Right cardiac atrium (tissue), 5 donors: ENCODE measurements at regions not wholly inside any gene's neighbourhood (a gene's known extent, or its start where the extent isn't known, plus 50 kb on each side); places are given as distances from the start of the nearest gene placed in this dataset.

Source experiments
- ATAC-seq, 2 donors: fragments of 200-7000 bp; cut with Tn5 transposase; one replicate each; pipeline versions ENCODE4 v1.8.0 to v1.9.1; 2020; ENCODE audit warnings: moderate library complexity in 2 of 2, mild to moderate bottlenecking in 1 of 2
- DNase-seq, 3 donors: peaks; one replicate each; pipeline ENCODE4 v3.0.0-alpha.2; 2020
- H3K27ac ChIP-seq: one replicate; pipeline ENCODE4 v1.5.1; 2013; ENCODE audit warnings: mild to moderate bottlenecking, low read length, control low read depth, moderate library complexity
- H3K27me3 ChIP-seq: one replicate; pipeline ENCODE4 v1.6.1; 2013; ENCODE audit not compliant: control insufficient read depth, insufficient read depth
- H3K4me1 ChIP-seq: one replicate; pipeline ENCODE4 v1.6.1; 2013; ENCODE audit warnings: low read length; ENCODE audit not compliant: control insufficient read depth, insufficient read depth
- H3K4me3 ChIP-seq: one replicate; pipeline ENCODE4 v1.5.1; 2013; ENCODE audit warnings: low read length, control low read depth
- H3K9me3 ChIP-seq: one replicate; pipeline ENCODE4 v1.6.1; 2013; ENCODE audit warnings: low read length; ENCODE audit not compliant: control insufficient read depth
- WGBS: extraction: QIAGEN DNeasy Blood & Tissue Kit; methylation state at CpG from one replicate; pipeline ENCODE4 v1.1.7; 2013; 5-methylcytosine and 5-hydroxymethylcytosine counted together
- intact Hi-C, 4 donors: fragments of 100-400 bp; cut with DNase I; formaldehyde crosslinking; loops; one replicate each; pipeline versions ENCODE4 v1.11.0 to v1.14.0; 2022 to 2023
- donor health status: healthy with polysubstance abuse.
- donor health status: DM: no; HTN: yes; CAD: no.
- donor health status: DM: no; HTN: no; CAD: no.
- donor health status: DM: no; HTN: yes; CAD: no; lungs with severe emphysema.
- donor health status: DM: yes; HTN: yes; CAD: no.

DNA sequence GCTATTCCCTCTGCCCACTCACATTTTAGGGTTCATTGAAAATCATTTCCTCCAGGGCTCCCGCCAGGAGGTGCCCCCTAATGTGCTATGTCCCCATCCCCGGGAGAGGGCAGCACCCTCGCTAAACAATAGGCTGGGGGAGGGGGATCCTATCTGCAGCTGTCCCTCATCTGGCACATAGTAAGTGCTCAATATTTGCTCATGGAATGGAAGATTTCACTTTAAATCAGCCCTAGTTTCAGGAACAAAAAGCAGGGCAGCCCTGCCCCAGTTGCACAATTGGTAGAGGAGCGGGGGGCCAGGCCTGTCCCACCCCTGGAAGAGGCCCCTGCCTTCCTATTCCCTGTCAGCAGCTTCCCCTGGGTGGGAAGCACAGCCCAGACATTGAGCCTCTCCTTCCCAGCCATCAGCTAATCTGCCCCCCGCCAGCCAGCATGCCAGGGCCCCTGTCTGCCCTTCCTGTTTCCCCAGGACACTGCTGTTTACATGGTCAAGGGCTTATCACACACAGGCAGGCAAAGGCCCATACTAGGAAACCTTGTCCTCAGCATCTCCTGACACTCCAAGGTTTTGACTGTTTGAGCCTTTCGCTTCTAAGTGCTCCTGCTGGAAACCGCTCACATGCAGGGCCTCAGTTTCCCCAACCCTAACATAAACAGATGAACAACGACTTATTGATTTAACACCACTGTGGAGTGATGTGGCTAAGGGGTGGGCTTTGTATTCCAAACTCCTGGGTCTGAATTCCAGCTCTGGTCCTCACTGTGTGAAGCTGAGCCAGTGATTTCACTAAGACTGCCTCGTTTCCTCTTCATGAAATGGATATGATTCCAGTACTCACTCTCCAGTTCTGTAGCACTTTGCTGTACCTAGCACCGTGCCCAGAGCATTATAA, 130.7 kb upstream of the ZMIZ1 start:
- Histone ChIP-seq H3K4me1 (peaks cover 5% of the 10 kb centered on the region), H3K9me3 (no peaks in the 10 kb centered on the region), H3K4me3 (no peak overlapping the region), H3K27ac (no peak overlapping the region), H3K27me3 (no peaks in the 10 kb centered on the region)
- peak; percentile 40 to 41 for ATAC-seq
- WGBS = 62% methylated on average over 10 of the region's 10 CpGs
- intact Hi-C loops = no loop called here
- DNase-seq = peak in 1 of 3 donors; percentile 45

DNA sequence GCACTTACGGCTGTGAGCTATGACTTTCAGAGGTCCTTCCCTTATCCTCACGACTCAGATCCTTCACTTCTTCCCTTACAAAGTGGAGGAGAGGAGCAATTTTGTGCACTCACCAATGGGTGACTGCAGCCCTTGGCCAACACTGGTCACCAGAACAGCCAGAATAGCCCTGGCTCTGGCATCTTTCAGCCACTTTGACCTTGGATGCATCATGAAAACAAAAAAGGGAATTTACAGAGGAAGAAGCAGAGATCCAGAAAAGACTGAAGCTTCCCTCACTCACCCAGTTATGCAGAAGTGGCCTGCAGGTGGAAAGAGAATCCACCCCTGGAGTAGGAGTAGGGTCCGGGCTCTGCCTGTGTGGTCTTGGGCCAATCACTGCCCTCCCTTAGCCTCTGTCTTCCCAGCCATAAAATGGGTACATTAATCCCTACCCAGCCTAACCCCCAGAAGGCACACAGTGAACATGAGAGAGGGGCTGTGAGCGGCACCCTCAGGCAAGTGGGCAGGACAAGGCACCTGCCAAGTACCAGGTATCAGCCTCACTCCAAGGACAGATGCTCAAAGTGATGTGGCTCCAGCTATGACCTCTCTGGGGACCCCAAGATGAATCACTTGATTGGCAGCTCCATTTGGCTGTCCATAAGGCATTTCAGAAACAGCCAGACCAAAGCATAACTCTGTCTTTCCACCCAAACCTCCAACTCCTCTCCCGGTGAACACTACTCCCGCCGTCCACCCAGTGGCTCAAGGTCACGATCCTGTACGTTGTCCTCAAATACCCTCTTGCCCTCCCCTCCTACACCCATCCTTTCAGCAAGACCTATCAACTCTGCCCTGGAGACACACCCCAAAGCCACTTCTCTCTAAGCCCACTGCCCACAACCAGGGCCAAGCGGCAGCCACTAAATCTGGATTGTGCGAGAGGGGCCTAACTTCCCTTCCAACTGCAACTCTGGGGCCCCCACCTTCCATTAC, 129.8 kb upstream of the ZMIZ1 start:
- DNase-seq (no peak), ATAC-seq (no peak)
- intact Hi-C loops = no loop called here
- Histone ChIP-seq H3K27ac (no peak overlapping the region), H3K4me1 (peaks cover 4% of the 10 kb centered on the region), H3K4me3 (no peak overlapping the region), H3K9me3 (no peaks in the 10 kb centered on the region), H3K27me3 (no peaks in the 10 kb centered on the region)
- WGBS = 93% methylated on average over 11 of the region's 11 CpGs

DNA sequence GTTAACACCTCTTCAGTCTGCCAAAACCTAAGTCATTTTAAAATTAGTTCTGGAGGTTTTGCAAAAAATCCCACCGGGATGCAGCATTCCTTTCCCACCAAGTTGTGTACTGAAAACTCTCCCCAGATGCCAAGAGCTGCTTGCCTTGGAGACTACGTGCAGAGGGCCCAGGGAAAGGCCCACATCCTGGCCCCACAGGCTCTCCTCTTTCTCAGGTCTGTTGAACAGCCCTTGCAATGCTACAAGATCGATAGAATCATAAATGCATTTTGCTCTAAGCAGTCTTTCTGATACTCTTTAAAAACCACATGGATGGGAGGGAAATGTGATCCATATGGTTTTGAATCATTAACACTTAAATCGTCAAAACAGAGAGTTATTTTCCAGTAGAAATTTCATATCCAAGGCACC, 126.7 kb upstream of the ZMIZ1 start:
- Histone ChIP-seq H3K4me3 (no peak overlapping the region), H3K27ac (no peak overlapping the region), H3K4me1 (peaks cover 2% of the 10 kb centered on the region), H3K27me3 (no peaks in the 10 kb centered on the region), H3K9me3 (no peaks in the 10 kb centered on the region)
- intact Hi-C loops = no loop called here
- WGBS = 57% methylated on average over 4 of the region's 4 CpGs
- ATAC-seq (no peak), DNase-seq (peak in 1 of 3 donors; percentile 29)

DNA sequence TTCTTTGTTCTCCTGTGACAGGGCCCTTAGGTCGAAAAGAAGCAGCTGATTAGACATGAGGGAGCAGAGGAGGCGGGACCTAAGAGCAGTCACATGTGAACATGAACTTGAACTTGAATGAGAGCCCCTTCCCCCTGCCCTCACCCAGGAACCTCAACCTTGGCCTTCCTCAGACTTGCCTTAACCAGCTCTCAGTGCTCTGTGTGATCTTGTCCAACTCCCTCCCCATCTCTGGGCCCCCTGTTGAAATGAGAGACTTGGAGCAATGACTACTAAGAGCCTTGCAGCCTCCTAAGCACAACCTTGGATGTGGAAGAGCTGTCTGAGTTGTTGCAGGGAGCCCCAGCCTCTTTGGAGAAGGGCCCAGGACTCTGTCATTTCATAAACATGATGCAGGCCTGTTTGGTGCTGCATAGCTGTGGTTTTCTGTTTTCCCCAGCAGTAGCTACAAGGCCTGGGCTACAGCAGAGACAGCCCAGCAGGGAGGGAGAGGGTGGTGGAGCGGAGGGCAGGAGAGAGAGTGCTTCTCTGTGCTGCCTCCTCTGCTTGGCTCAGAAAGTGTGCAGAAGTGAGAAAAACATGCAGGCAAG, 123.9 kb upstream of the ZMIZ1 start:
- intact Hi-C loops = no loop called here
- 46% methylated on average over 3 of the region's 3 CpGs for WGBS
- Histone ChIP-seq H3K27ac (peak overlapping the region; percentile 11), H3K9me3 (no peaks in the 10 kb centered on the region), H3K27me3 (no peaks in the 10 kb centered on the region), H3K4me3 (no peak overlapping the region), H3K4me1 (peaks cover 2% of the 10 kb centered on the region)
- peak; percentile 54 to 82 (median 78) for DNase-seq
- ATAC-seq = peak; percentile 76 to 92

DNA sequence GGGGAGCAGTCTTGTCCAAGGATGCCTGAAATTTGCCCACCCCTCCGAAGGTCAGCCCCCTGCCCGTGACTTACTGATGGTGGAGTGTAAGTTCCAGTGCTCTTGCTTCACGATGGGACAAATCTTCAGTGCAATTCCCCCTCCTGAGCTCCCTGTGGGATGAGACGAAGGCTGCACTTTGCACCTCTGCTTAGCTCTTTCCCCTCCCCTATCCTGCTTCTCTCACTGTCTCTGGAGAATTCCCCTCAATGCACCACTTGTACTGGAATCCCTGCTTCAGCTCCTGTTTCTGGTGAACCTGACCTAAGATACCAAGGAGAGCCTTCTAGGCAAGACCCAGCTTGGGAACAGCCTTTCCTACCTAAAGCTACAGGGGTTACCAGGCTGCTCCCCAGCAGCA, 122.9 kb upstream of the ZMIZ1 start:
- Histone ChIP-seq H3K27ac (no peak overlapping the region), H3K4me1 (peaks cover 2% of the 10 kb centered on the region), H3K9me3 (no peaks in the 10 kb centered on the region), H3K4me3 (no peak overlapping the region), H3K27me3 (no peaks in the 10 kb centered on the region)
- ATAC-seq (no peak), DNase-seq (peak in 1 of 3 donors; percentile 20)
- intact Hi-C loops = no loop called here
- 84% methylated on average over 4 of the region's 4 CpGs for WGBS

DNA sequence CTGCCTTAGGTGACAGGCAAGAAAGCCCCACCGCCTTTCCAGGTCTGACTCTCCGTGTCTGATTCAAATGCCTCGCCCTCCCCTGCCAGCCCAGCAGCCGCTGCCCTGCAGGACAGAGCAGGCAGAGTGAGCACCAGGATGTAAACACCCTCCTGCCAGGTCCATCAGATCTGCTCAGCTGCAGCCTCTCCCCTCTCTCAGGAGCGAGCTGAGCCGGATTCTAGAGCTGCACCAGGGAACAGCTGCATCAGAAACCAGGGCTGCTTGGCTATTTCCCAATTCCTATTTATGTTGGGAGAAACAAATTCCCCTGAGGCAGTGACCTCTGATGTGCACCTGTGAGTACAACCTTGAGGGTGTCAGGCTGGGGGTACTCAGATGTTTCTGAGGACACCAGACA, 121.5 kb upstream of the ZMIZ1 start:
- Histone ChIP-seq H3K27ac (no peak overlapping the region), H3K27me3 (no peaks in the 10 kb centered on the region), H3K4me1 (peaks cover 5% of the 10 kb centered on the region), H3K9me3 (no peaks in the 10 kb centered on the region), H3K4me3 (no peak overlapping the region)
- 96% methylated on average over 6 of the region's 6 CpGs for WGBS
- ATAC-seq (no peak), DNase-seq (peak in 2 of 3 donors; percentile 31 to 37)
- intact Hi-C loops = no loop called here

DNA sequence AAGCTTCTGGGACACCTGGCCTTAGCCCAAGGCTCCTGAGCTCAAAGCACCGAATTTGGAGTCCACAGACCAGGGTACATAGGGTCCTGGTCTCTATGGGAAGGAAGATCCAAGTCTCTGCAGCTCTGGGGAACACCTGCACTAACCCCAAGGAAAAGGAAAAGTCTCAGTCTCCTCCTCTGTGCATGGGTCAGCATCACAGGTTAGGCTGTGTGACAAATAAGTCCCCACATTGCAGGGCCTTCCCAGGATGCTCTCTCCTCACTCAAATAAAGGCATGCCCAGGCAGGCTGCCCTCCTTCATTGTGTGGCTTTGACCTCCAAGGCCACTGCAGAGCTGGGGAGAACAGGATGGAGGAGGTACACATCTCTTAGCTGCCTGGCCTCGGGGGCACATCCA, 121.0 kb upstream of the ZMIZ1 start:
- no peak overlapping the region for H3K27ac ChIP-seq
- no peaks in the 10 kb centered on the region for H3K9me3 ChIP-seq
- WGBS = 86% methylated on average over 2 of the region's 2 CpGs
- intact Hi-C loops = no loop called here
- no peak overlapping the region for H3K4me3 ChIP-seq
- H3K27me3 ChIP-seq = no peaks in the 10 kb centered on the region
- DNase-seq (no peak), ATAC-seq (no peak)
- peaks cover 5% of the 10 kb centered on the region for H3K4me1 ChIP-seq

DNA sequence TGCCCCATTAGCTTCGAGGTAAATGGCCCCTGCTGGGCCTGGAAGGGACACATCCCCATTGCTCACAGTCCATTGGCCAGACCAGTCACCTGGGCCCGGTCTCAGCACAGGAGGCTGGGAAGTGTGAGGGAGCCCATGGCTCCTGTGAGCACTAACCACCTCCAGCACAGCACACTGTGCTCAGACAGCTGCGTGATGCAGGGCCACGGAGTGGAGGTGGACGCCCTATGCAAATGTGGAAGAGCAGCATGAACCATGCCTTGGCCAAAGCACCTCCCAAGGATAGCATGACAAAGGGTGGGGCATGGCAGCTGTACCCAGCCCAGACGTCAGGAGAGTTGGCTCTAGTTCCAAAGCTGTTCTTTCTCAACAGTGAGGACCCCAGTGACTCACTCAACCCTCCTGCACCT, 120.1 kb upstream of the ZMIZ1 start:
- WGBS = 82% methylated on average over 6 of the region's 6 CpGs
- ATAC-seq (no peak), DNase-seq (peak in 1 of 3 donors; percentile 20)
- H3K9me3 ChIP-seq = no peaks in the 10 kb centered on the region
- peaks cover 9% of the 10 kb centered on the region for H3K4me1 ChIP-seq
- H3K27me3 ChIP-seq = no peaks in the 10 kb centered on the region
- no peak overlapping the region for H3K27ac ChIP-seq
- H3K4me3 ChIP-seq = no peak overlapping the region
- intact Hi-C loops = no loop called here

DNA sequence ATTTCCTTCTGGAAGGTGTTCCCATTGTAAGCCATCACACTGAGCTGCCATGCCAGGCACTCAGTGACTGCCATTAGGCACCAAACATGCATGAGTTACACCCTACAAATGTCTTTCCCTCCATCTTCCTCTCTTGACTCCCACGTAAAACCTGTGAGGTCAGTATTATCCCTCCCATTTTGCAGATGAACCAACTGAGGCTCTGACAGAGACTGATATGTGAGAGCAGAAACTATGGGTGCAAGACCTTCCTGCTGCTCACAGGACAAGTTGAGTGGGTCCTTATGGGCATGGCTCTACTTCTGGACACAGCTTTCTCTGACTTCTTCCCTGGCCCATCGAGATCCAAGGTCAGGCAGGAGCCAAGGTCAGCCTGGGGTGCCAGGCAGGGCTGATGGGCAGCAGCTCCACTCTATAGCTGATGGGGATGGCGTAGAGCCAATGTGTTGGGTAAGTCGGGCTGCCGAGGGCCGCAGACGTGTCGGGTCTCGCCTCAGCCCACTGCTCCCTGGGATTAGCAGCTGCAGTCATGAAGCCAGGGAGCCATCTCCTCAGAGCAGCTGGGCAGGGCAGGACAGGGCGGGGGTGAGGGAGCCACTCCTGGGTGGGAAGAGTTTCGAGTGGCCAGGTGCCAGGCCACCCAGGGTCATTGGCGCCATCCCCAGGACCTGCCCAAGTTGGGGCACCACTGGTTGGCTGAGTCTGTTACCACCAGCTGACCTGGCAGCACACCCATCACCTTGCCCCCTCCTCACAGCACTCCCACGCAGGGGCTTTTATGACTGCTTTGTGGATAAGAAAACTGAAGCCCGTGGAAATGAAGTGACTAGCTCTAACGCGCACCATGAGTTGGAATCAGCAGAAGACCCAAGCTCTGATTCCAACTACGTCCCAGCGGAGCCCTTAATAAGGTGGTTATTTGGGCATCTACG, 117.8 kb upstream of the ZMIZ1 start:
- Histone ChIP-seq H3K4me3 (no peak overlapping the region), H3K27ac (no peak overlapping the region), H3K4me1 (peaks cover 7% of the 10 kb centered on the region), H3K9me3 (no peaks in the 10 kb centered on the region), H3K27me3 (no peaks in the 10 kb centered on the region)
- 88% methylated on average over 19 of the region's 19 CpGs for WGBS
- intact Hi-C loops = no loop called here
- peak in 2 of 3 donors; percentile 55 to 63 for DNase-seq
- ATAC-seq = no peak

DNA sequence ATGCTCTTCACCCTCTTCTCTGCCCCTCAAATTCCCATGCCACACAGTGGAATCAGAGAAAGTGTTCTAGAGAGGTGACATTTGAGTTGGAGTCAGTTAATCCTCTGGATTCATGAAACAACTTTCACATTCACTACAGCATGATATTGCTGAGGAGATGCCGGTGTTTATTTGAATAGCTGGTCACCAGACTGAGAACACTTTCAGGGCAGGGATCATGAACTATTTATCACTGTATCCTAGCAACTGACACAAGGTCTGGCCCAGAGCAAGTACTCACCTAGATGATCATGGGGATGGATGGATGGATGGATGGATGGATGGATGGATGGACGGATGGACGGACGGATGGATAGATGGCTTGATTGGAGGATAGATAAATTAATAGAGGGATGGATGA, 116.7 kb upstream of the ZMIZ1 start:
- DNase-seq (peak in 1 of 3 donors; percentile 6), ATAC-seq (no peak)
- 78% methylated on average over 4 of the region's 4 CpGs for WGBS
- Histone ChIP-seq H3K9me3 (no peaks in the 10 kb centered on the region), H3K4me1 (peaks cover 7% of the 10 kb centered on the region), H3K27ac (no peak overlapping the region), H3K27me3 (no peaks in the 10 kb centered on the region), H3K4me3 (no peak overlapping the region)
- intact Hi-C loops = no loop called here
